Smooth muscle cell (in vitro differentiated cells): ENCODE measurements at regions not wholly inside any gene's neighbourhood (a gene's known extent, or its start where the extent isn't known, plus 50 kb on each side); places are given as distances from the start of the nearest gene placed in this dataset.

Experiments
- DNase-seq: peaks from one replicate; lab custom pipeline; 2025; ENCODE audit not compliant: unreplicated experiment; lab: John Stamatoyannopoulos, UW
- H2AFZ ChIP-seq: fragments of 200-600 bp; sonication (generic); 2 replicates; pipeline ENCODE4 v1.6.0; 2016; ENCODE audit warnings: antibody characterized with exemption, low read depth, mild to moderate bottlenecking
- H3F3A ChIP-seq: fragments of 200-600 bp; sonication (generic); 2 replicates; pipeline ENCODE4 v1.6.0; 2017; ENCODE audit warnings: antibody characterized with exemption, low read depth
- H3K27ac ChIP-seq: fragments of 200-600 bp; sonication (generic); 2 replicates; pipeline ENCODE4 v1.5.1; 2016; ENCODE audit warnings: low read depth, mild to moderate bottlenecking
- H3K27me3 ChIP-seq: fragments of 200-600 bp; sonication (generic); 2 replicates; pipeline ENCODE4 v1.6.1; 2016; ENCODE audit warnings: low read depth, mild to moderate bottlenecking
- H3K36me3 ChIP-seq: fragments of 200-600 bp; sonication (generic); 2 replicates; pipeline ENCODE4 v1.5.1; 2016; ENCODE audit warnings: low read depth
- H3K4me1 ChIP-seq: fragments of 200-600 bp; sonication (generic); 2 replicates; pipeline ENCODE4 v1.5.1; 2016; ENCODE audit warnings: low read depth
- H3K4me2 ChIP-seq: fragments of 200-600 bp; sonication (generic); 2 replicates; pipeline ENCODE4 v1.6.0; 2016; ENCODE audit warnings: mild to moderate bottlenecking
- H3K4me3 ChIP-seq: fragments of 200-600 bp; sonication (generic); 2 replicates; pipeline ENCODE4 v1.5.1; 2016; ENCODE audit warnings: mild to moderate bottlenecking
- H3K79me2 ChIP-seq: fragments of 200-600 bp; sonication (generic); 2 replicates; pipeline ENCODE4 v1.6.0; 2016; ENCODE audit warnings: low read depth, mild to moderate bottlenecking
- H3K9ac ChIP-seq: fragments of 200-600 bp; sonication (generic); 2 replicates; pipeline ENCODE4 v1.6.0; 2016; ENCODE audit warnings: low read depth
- H3K9me3 ChIP-seq: fragments of 200-600 bp; sonication (generic); replicated peaks from 2 replicates; pipeline ENCODE4 v1.5.1; 2016; ENCODE audit warnings: low read depth
- H4K20me1 ChIP-seq: fragments of 200-600 bp; sonication (generic); 2 replicates; pipeline ENCODE4 v1.6.0; 2016; ENCODE audit warnings: low read depth
- WGBS: methylation state at CpG from one replicate; pipeline ENCODE4 v1.1.7; 2016; ENCODE audit warnings: low lambda C conversion rate; 5-methylcytosine and 5-hydroxymethylcytosine counted together
- TF ChIP-seq, protein P1 (sequence below): fragments of 200-600 bp; sonication (generic); IDR thresholded peaks from 2 replicates; pipeline ENCODE4 v1.5.1; 2017; ENCODE audit warnings: borderline replicate concordance, mild to moderate bottlenecking, antibody characterized with exemption; ENCODE audit not compliant: insufficient read depth, poor library complexity, severe bottlenecking

- TF ChIP-seq, protein P1, sequence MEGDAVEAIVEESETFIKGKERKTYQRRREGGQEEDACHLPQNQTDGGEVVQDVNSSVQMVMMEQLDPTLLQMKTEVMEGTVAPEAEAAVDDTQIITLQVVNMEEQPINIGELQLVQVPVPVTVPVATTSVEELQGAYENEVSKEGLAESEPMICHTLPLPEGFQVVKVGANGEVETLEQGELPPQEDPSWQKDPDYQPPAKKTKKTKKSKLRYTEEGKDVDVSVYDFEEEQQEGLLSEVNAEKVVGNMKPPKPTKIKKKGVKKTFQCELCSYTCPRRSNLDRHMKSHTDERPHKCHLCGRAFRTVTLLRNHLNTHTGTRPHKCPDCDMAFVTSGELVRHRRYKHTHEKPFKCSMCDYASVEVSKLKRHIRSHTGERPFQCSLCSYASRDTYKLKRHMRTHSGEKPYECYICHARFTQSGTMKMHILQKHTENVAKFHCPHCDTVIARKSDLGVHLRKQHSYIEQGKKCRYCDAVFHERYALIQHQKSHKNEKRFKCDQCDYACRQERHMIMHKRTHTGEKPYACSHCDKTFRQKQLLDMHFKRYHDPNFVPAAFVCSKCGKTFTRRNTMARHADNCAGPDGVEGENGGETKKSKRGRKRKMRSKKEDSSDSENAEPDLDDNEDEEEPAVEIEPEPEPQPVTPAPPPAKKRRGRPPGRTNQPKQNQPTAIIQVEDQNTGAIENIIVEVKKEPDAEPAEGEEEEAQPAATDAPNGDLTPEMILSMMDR = no peak
Measured at GRCh38 chr4:187467224-187467623, 528.3 kb upstream of the ZFP42 start.

GRCh38 chr4:187469627-187470026, 525.9 kb upstream of the ZFP42 start:
- Histone ChIP-seq H3K9ac (no peak overlapping the region), H3K36me3 (no peaks in the 10 kb centered on the region), H2AFZ (no peak overlapping the region), H3K27ac (no peak overlapping the region), H3K9me3 (no peaks in the 10 kb centered on the region), H3K4me2 (no peak overlapping the region), H3K27me3 (no peaks in the 10 kb centered on the region), H3K4me3 (no peak overlapping the region), H4K20me1 (no peaks in the 10 kb centered on the region), H3K79me2 (peaks cover 6% of the 10 kb centered on the region), H3F3A (no peaks in the 10 kb centered on the region), H3K4me1 (no peaks in the 10 kb centered on the region)
- TF ChIP-seq, protein P1 = no peak
- DNase-seq = no peak
- 84% methylated on average over 2 of the region's 2 CpGs for WGBS

More at GRCh38 chr4:187467224-187467623, 528.3 kb upstream of the ZFP42 start:
- Histone ChIP-seq H3K27me3 (no peaks in the 10 kb centered on the region), H3K36me3 (no peaks in the 10 kb centered on the region), H3K79me2 (no peaks in the 10 kb centered on the region), H3K27ac (no peak overlapping the region), H3K9me3 (no peaks in the 10 kb centered on the region), H3K4me2 (no peak overlapping the region), H3F3A (no peaks in the 10 kb centered on the region), H2AFZ (no peak overlapping the region), H3K9ac (no peak overlapping the region), H3K4me1 (no peaks in the 10 kb centered on the region), H3K4me3 (no peak overlapping the region), H4K20me1 (no peaks in the 10 kb centered on the region)
- no peak for DNase-seq
- 72% methylated on average over 2 of the region's 2 CpGs for WGBS

DNA sequence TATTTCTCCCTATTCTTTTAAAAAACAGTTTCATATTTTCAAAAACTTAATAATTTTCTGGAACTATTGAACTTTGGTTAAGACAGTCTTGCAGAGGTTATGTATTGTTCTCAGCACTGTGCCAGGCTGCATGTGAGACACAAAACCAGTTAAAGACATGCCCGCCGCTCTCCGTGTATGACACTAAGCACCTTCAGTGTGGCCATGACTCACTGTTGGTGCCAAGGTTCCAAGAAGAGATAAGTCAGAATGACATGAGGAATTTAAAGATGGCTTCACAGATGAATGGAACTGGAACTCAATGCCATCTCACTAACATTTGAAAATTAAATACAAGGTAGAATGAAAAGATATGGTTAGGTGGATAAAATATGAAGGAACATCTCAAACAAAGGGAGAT, 525.5 kb upstream of the ZFP42 start:
- Histone ChIP-seq H3K79me2 (peaks cover 6% of the 10 kb centered on the region), H3K27ac (no peak overlapping the region), H3K9ac (no peak overlapping the region), H3K36me3 (no peaks in the 10 kb centered on the region), H3K4me3 (no peak overlapping the region), H2AFZ (no peak overlapping the region), H3K27me3 (no peaks in the 10 kb centered on the region), H3K4me2 (no peak overlapping the region), H3K4me1 (no peaks in the 10 kb centered on the region), H3F3A (no peaks in the 10 kb centered on the region), H3K9me3 (no peaks in the 10 kb centered on the region), H4K20me1 (no peaks in the 10 kb centered on the region)
- no peak for DNase-seq
- TF ChIP-seq, protein P1 = no peak
- WGBS = 94% methylated on average over 3 of the region's 3 CpGs

- Histone ChIP-seq H3K4me1 (peaks cover 10% of the 10 kb centered on the region), H3K9me3 (no peaks in the 10 kb centered on the region), H3K4me2 (no peak overlapping the region), H3K79me2 (peaks cover 15% of the 10 kb centered on the region), H3K36me3 (no peaks in the 10 kb centered on the region), H3K27ac (no peak overlapping the region), H2AFZ (no peak overlapping the region), H3K9ac (no peak overlapping the region), H4K20me1 (no peaks in the 10 kb centered on the region), H3K27me3 (no peaks in the 10 kb centered on the region), H3K4me3 (no peak overlapping the region), H3F3A (peaks cover 9% of the 10 kb centered on the region)
- TF ChIP-seq, protein P1 = no peak
- DNase-seq = no peak
- WGBS = 91% methylated on average over 9 of the region's 9 CpGs
Measured at GRCh38 chr4:187474238-187474637, 521.3 kb upstream of the ZFP42 start.
